Natural killer cell (primary cell): ENCODE measurements at regions not wholly inside any gene's neighbourhood (a gene's known extent, or its start where the extent isn't known, plus 50 kb on each side); places are given as distances from the start of the nearest gene placed in this dataset.

Experiments used
- ATAC-seq, 3 donors: fragments of 150-1000 bp in 2 of 3; fragments of 200-7000 bp in 1 of 3; cut with Tn5 transposase; 1 replicate in 1 of 3; 2 replicates in 2 of 3; pipeline ENCODE4 v1.10.0; 2021; ENCODE audit warnings: mild to moderate bottlenecking in 2 of 3, moderate library complexity in 2 of 3
- DNase-seq, 2 donors: peaks; one replicate each; pipeline versions ENCODE4 v3.0.0 to v3.0.0-alpha.2; 2013 to 2021; ENCODE audit warnings: mixed read lengths in 1 of 2
- H3K27ac ChIP-seq: one replicate; pipeline ENCODE4 v1.5.1; 2013; ENCODE audit warnings: mild to moderate bottlenecking, low read length
- H3K27me3 ChIP-seq: one replicate; pipeline ENCODE4 v1.6.1; 2013; ENCODE audit warnings: low read length; ENCODE audit not compliant: control insufficient read depth, insufficient read depth
- H3K36me3 ChIP-seq: one replicate; pipeline ENCODE4 v1.6.1; 2013; ENCODE audit warnings: low read length; ENCODE audit not compliant: control insufficient read depth, insufficient read depth
- H3K4me1 ChIP-seq: one replicate; pipeline ENCODE4 v1.6.1; 2013; ENCODE audit warnings: low read length; ENCODE audit not compliant: control insufficient read depth, insufficient read depth
- H3K4me3 ChIP-seq: one replicate; pipeline ENCODE4 v1.5.1; 2013; ENCODE audit warnings: low read length
- H3K9me3 ChIP-seq: one replicate; pipeline ENCODE4 v1.6.1; 2013; ENCODE audit warnings: low read length; ENCODE audit not compliant: control insufficient read depth, insufficient read depth
- H3K27ac Mint-ChIP-seq, 2 donors: one replicate each; pipeline ENCODE4 v1.8.0; 2022; ENCODE audit warnings: mild to moderate bottlenecking in 2 of 2, mixed read lengths in 2 of 2, moderate library complexity in 1 of 2
- H3K27me3 Mint-ChIP-seq, 2 donors: one replicate each; pipeline ENCODE4 v1.8.0; 2022; ENCODE audit warnings: low read depth in 2 of 2, mixed read lengths in 2 of 2
- H3K36me3 Mint-ChIP-seq: one replicate; pipeline ENCODE4 v1.8.0; 2022; ENCODE audit warnings: mixed read lengths
- H3K4me1 Mint-ChIP-seq, 2 donors: one replicate each; pipeline ENCODE4 v1.8.0; 2022; ENCODE audit warnings: mixed read lengths in 2 of 2
- H3K4me3 Mint-ChIP-seq: one replicate; pipeline ENCODE4 v1.8.0; 2022; ENCODE audit warnings: mild to moderate bottlenecking, moderate library complexity, mixed read lengths
- H3K9me3 Mint-ChIP-seq, 2 donors: one replicate each; pipeline ENCODE4 v1.8.0; 2022; ENCODE audit warnings: mixed read lengths in 2 of 2
- CTCF ChIP-seq: fragments of 200-600 bp; IDR thresholded peaks from one replicate; pipeline ENCODE4 v1.8.0; 2022; ENCODE audit warnings: antibody characterized with exemption
- WGBS: methylation state at CpG from one replicate; pipeline ENCODE4 v1.1.7; 2013; ENCODE audit warnings: missing lambda C conversion rate; ENCODE audit not compliant: insufficient coverage; 5-methylcytosine and 5-hydroxymethylcytosine counted together
- intact Hi-C: fragments of 100-400 bp; cut with micrococcal nuclease; formaldehyde crosslinking; loops from one replicate; pipeline ENCODE4 v1.14.2; 2022

- no peak overlapping the region for H3K27ac Mint-ChIP-seq
- 93% methylated on average over 2 of the region's 2 CpGs for WGBS
- DNase-seq (no peak), ATAC-seq (no peak)
- H3K4me1 ChIP-seq = no peaks in the 10 kb centered on the region
- no peaks in the 10 kb centered on the region for H3K4me1 Mint-ChIP-seq
- H3K4me3 ChIP-seq = no peak overlapping the region
- no peaks in the 10 kb centered on the region for H3K36me3 Mint-ChIP-seq
- TF ChIP-seq CTCF = no peak
- H3K27ac ChIP-seq = no peak overlapping the region
- intact Hi-C loops = no loop called here
- H3K4me3 Mint-ChIP-seq = no peak overlapping the region
- no peaks in the 10 kb centered on the region for H3K27me3 Mint-ChIP-seq
- no peaks in the 10 kb centered on the region for H3K9me3 Mint-ChIP-seq
- H3K9me3 ChIP-seq = no peaks in the 10 kb centered on the region
- no peaks in the 10 kb centered on the region for H3K27me3 ChIP-seq
- H3K36me3 ChIP-seq = no peaks in the 10 kb centered on the region
Observed at GRCh38 chr13:110004814-110005213, 218.4 kb upstream of the IRS2 start.

GRCh38 chr13:110001670-110002275 is 215.4 kb upstream of the IRS2 start:
- Mint-ChIP-seq H3K4me3 (no peak overlapping the region), H3K9me3 (no peaks in the 10 kb centered on the region), H3K27me3 (no peaks in the 10 kb centered on the region), H3K4me1 (no peaks in the 10 kb centered on the region), H3K27ac (no peak overlapping the region), H3K36me3 (no peaks in the 10 kb centered on the region)
- no peak for DNase-seq
- H3K27me3 ChIP-seq = no peaks in the 10 kb centered on the region
- no peaks in the 10 kb centered on the region for H3K4me1 ChIP-seq
- 85% methylated on average over 7 of the region's 7 CpGs for WGBS
- no peak for TF ChIP-seq CTCF
- H3K4me3 ChIP-seq = no peak overlapping the region
- no peak overlapping the region for H3K27ac ChIP-seq
- H3K9me3 ChIP-seq = no peaks in the 10 kb centered on the region
- H3K36me3 ChIP-seq = no peaks in the 10 kb centered on the region
- ATAC-seq = no peak
- intact Hi-C loops = no loop called here

- 89% methylated on average over 12 of the region's 12 CpGs for WGBS
- Histone ChIP-seq H3K4me1 (no peaks in the 10 kb centered on the region), H3K4me3 (no peak overlapping the region), H3K27me3 (no peaks in the 10 kb centered on the region), H3K36me3 (no peaks in the 10 kb centered on the region), H3K27ac (no peak overlapping the region), H3K9me3 (no peaks in the 10 kb centered on the region)
- Mint-ChIP-seq H3K4me3 (no peak overlapping the region), H3K36me3 (no peaks in the 10 kb centered on the region), H3K27me3 (no peaks in the 10 kb centered on the region), H3K27ac (no peak overlapping the region), H3K4me1 (no peaks in the 10 kb centered on the region), H3K9me3 (no peaks in the 10 kb centered on the region)
- ATAC-seq (no peak), DNase-seq (no peak)
- TF ChIP-seq CTCF = no peak
- intact Hi-C loops = no loop called here
Observed at GRCh38 chr13:110000534-110001345, 214.4 kb upstream of the IRS2 start.
